AG09319 (cell line): ENCODE measurements at regions not wholly inside any gene's neighbourhood (a gene's known extent, or its start where the extent isn't known, plus 50 kb on each side); places are given as distances from the start of the nearest gene placed in this dataset.

Source experiments
- DNase-seq: peaks from one replicate; pipeline ENCODE4 v3.0.0-alpha.2; 2010; ENCODE audit warnings: low read depth; ENCODE audit errors: extremely low read depth
- CTCF ChIP-seq: IDR thresholded peaks from 2 replicates; pipeline ENCODE4 v1.5.1; 2011; ENCODE audit warnings: low read depth, mild to moderate bottlenecking, inconsistent platforms, low read length, moderate library complexity

GRCh38 chr10:29962166-29962850 lies 97.1 kb downstream of the JCAD start:
- no peak for TF ChIP-seq CTCF
- DNase-seq, result no peak

GRCh38 chr10:29961351-29961750 lies 98.0 kb downstream of the JCAD start:
- DNase-seq, result no peak
- TF ChIP-seq CTCF, result no peak

GRCh38 chr10:29960261-29960660 lies 99.1 kb downstream of the JCAD start:
- TF ChIP-seq CTCF, result no peak
- DNase-seq, result no peak

GRCh38 chr10:29959586-29959985 lies 99.8 kb downstream of the JCAD start:
- no peak for TF ChIP-seq CTCF
- no peak for DNase-seq

- no peak for DNase-seq
- no peak for TF ChIP-seq CTCF
These were observed 100.9 kb downstream of the JCAD start for GRCh38 chr10:29958440-29958839.

- DNase-seq, result no peak
- TF ChIP-seq CTCF, result no peak
These were observed 101.5 kb downstream of the JCAD start for GRCh38 chr10:29957907-29958331.

GRCh38 chr10:29957236-29957635 lies 102.2 kb downstream of the JCAD start:
- TF ChIP-seq CTCF, result no peak

More at GRCh38 chr10:29957236-29957635, 102.2 kb downstream of the JCAD start:
- no peak for DNase-seq
